Vagina (tissue), 2 donors: ENCODE measurements at regions not wholly inside any gene's neighbourhood (a gene's known extent, or its start where the extent isn't known, plus 50 kb on each side); places are given as distances from the start of the nearest gene placed in this dataset.

Source experiments
- POLR2A ChIP-seq, 2 donors: fragments of 450-650 bp; IDR thresholded peaks; one replicate each; pipeline ENCODE4 v1.6.1; 2017; ENCODE audit warnings: antibody characterized with exemption in 2 of 2, mild to moderate bottlenecking in 2 of 2, moderate library complexity in 2 of 2
- POLR2AphosphoS5 ChIP-seq, 2 donors: sonication (generic); formaldehyde crosslinking; IDR thresholded peaks; one replicate each; pipeline ENCODE4 v1.9.0; 2017; ENCODE audit warnings: antibody characterized with exemption in 2 of 2, mild to moderate bottlenecking in 2 of 2, low read depth in 1 of 2; ENCODE audit not compliant: insufficient read depth in 1 of 2
- TF ChIP-seq, protein P1 (sequence below), 3 experiments: fragments of 450-650 bp in 2 of 3; fragments of 200-600 bp in 1 of 3; sonication (generic) in 1 of 3; IDR thresholded peaks; one replicate each; pipeline ENCODE4 v1.5.1; 2017 to 2019; ENCODE audit warnings: antibody characterized with exemption in 3 of 3, mild to moderate bottlenecking in 2 of 3, moderate library complexity in 2 of 3

DNA sequence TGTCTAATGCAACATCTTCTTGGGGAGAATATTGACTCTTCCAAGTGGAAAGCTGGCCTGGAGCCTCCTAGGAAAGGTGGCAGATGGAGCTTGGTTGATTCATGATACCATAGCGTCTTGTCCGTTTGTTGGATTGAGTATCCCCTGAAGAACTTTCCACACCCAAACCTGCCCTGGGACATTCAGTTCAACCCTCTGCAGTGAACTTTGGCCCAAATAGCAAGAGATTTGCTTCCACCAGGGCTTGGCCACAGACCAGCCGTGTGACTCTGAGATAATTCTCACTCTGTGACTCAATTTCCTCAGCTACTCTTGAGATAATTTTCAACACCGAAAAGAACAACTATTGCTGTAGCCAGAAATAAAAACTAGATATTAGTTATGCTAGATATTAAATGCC is 108.0 kb upstream of the RAD23B start:
- TF ChIP-seq POLR2A (IDR thresholded peaks at IDR 0.05) (no peak), POLR2AphosphoS5 (IDR thresholded peaks at IDR 0.05; ENCODE audit: insufficient read depth in 1 of 2, low read depth in 1 of 2) (no peak)
- TF ChIP-seq, protein P1, sequence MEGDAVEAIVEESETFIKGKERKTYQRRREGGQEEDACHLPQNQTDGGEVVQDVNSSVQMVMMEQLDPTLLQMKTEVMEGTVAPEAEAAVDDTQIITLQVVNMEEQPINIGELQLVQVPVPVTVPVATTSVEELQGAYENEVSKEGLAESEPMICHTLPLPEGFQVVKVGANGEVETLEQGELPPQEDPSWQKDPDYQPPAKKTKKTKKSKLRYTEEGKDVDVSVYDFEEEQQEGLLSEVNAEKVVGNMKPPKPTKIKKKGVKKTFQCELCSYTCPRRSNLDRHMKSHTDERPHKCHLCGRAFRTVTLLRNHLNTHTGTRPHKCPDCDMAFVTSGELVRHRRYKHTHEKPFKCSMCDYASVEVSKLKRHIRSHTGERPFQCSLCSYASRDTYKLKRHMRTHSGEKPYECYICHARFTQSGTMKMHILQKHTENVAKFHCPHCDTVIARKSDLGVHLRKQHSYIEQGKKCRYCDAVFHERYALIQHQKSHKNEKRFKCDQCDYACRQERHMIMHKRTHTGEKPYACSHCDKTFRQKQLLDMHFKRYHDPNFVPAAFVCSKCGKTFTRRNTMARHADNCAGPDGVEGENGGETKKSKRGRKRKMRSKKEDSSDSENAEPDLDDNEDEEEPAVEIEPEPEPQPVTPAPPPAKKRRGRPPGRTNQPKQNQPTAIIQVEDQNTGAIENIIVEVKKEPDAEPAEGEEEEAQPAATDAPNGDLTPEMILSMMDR (IDR thresholded peaks at IDR 0.05): no peak
